Ishikawa (cell line): ENCODE measurements at regions not wholly inside any gene's neighbourhood (a gene's known extent, or its start where the extent isn't known, plus 50 kb on each side); places are given as distances from the start of the nearest gene placed in this dataset.

Experiments
- EGR1 ChIP-seq: IDR thresholded peaks from 2 replicates; pipeline ENCODE4 v1.6.1; 2012
- EP300 ChIP-seq: IDR thresholded peaks from 2 replicates; pipeline ENCODE4 v1.6.1; 2012; ENCODE audit warnings: borderline replicate concordance
- MAX ChIP-seq: IDR thresholded peaks from 2 replicates; pipeline ENCODE4 v1.6.1; 2012
- RAD21 ChIP-seq: IDR thresholded peaks from 2 replicates; pipeline ENCODE4 v1.6.1; 2012; ENCODE audit warnings: low read depth
- TAF1 ChIP-seq: IDR thresholded peaks from 2 replicates; pipeline ENCODE4 v1.6.1; 2012; ENCODE audit warnings: low read depth, mild to moderate bottlenecking
- TEAD4 ChIP-seq: IDR thresholded peaks from 2 replicates; pipeline ENCODE4 v1.6.1; 2012
- USF1 ChIP-seq: IDR thresholded peaks from 2 replicates; pipeline ENCODE4 v1.6.1; 2012
- YY1 ChIP-seq: IDR thresholded peaks from 2 replicates; pipeline ENCODE4 v1.6.1; 2012; ENCODE audit warnings: low read depth
- TF ChIP-seq, protein P1 (sequence below): IDR thresholded peaks from 2 replicates; pipeline ENCODE4 v1.6.1; 2012; ENCODE audit warnings: low read depth, mild to moderate bottlenecking

DNA sequence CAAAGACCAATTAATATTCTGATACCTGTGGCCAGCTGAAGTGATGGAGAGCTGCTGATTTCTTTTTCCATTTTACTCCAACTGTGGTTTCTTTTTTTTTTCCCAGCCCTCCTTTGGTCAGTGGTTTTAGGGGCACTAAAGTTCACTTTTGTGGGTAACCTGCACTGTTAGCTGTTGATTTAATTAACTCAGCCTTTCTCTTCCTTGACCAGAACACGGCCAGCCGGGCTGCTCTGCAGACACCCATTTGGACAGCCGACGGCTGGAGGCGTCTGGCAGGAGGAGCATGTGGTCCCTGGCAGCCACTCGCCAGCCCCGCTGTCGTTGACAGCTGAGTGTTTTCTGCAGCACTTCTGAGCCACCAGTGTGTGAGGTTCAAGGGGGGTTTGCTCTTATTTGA, 136.2 kb upstream of the RUNX3 start:
- TF ChIP-seq RAD21 (no peak), EGR1 (no peak), TEAD4 (no peak), YY1 (no peak), TAF1 (no peak), EP300 (no peak), MAX (no peak), USF1 (no peak)
- TF ChIP-seq, protein P1, sequence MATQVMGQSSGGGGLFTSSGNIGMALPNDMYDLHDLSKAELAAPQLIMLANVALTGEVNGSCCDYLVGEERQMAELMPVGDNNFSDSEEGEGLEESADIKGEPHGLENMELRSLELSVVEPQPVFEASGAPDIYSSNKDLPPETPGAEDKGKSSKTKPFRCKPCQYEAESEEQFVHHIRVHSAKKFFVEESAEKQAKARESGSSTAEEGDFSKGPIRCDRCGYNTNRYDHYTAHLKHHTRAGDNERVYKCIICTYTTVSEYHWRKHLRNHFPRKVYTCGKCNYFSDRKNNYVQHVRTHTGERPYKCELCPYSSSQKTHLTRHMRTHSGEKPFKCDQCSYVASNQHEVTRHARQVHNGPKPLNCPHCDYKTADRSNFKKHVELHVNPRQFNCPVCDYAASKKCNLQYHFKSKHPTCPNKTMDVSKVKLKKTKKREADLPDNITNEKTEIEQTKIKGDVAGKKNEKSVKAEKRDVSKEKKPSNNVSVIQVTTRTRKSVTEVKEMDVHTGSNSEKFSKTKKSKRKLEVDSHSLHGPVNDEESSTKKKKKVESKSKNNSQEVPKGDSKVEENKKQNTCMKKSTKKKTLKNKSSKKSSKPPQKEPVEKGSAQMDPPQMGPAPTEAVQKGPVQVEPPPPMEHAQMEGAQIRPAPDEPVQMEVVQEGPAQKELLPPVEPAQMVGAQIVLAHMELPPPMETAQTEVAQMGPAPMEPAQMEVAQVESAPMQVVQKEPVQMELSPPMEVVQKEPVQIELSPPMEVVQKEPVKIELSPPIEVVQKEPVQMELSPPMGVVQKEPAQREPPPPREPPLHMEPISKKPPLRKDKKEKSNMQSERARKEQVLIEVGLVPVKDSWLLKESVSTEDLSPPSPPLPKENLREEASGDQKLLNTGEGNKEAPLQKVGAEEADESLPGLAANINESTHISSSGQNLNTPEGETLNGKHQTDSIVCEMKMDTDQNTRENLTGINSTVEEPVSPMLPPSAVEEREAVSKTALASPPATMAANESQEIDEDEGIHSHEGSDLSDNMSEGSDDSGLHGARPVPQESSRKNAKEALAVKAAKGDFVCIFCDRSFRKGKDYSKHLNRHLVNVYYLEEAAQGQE = no peak
